ENCODE measurements at regions not wholly inside any gene's neighbourhood (a gene's known extent, or its start where the extent isn't known, plus 50 kb on each side); places are given as distances from the start of the nearest gene placed in this dataset.

DNA sequence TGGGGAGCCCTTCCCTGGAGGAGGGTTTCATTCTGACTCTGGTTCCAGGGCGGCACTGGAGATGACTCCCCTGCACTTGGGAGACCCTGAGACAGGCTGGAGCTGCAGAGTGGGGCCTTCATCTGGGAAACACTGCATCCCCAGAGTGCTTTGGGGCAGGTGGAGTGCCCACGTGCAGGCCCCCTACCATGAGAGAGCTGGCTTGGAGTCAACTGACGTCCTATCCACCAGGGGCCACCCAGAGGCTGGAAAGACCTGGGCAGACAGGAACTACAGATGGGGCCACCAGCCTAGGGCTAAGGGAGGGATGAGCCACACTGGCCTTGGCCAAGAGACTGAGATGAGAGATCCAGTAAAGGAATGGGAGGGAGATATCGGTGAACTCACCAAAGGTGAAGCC lies 153.8 kb downstream of the ASB1 start:
- POLR2A ChIA-PET = no interaction called here
- Mint-ChIP-seq H3K27ac (no peak overlapping the region), H3K9me3 (ENCODE audit: insufficient read depth) (peaks cover 3% of the 10 kb centered on the region), H3K27me3 (peaks cover 8% of the 10 kb centered on the region), H3K4me1 (no peaks in the 10 kb centered on the region), H3K4me3 (no peak overlapping the region)
- Histone ChIP-seq H3K4me3 (ENCODE audit: control extremely low read depth in 1 of 5, extremely low read depth in 1 of 5, insufficient read depth in 1 of 5, low read depth in 2 of 5, low read length in 4 of 5) (no peak overlapping the region), H3K4me2 (replicated peaks; ENCODE audit: low read depth, low read length, poor library complexity, severe bottlenecking) (no peak overlapping the region), H3K36me3 (replicated peaks in 1 of 2; ENCODE audit: control extremely low read depth in 1 of 2, control insufficient read depth in 1 of 2, extremely low read depth in 1 of 2, insufficient read depth in 2 of 2, low read length in 1 of 2) (no peaks in the 10 kb centered on the region), H3K79me2 (ENCODE audit: control insufficient read depth, insufficient read depth, low read length) (no peaks in the 10 kb centered on the region), H3K9me3 (ENCODE audit: control extremely low read depth in 1 of 3, control insufficient read depth in 2 of 3, insufficient read depth in 1 of 3, low read length in 2 of 3) (peaks cover 0 to 10% (median 0%) of the 10 kb centered on the region in 3 donors), H4K20me1 (ENCODE audit: control insufficient read depth, insufficient read depth, low read length, poor library complexity, severe bottlenecking) (no peaks in the 10 kb centered on the region), H3K9ac (ENCODE audit: low read length) (no peak overlapping the region), H2AFZ (ENCODE audit: insufficient read depth, low read depth, low read length, poor library complexity, severe bottlenecking) (no peak overlapping the region), H3K27me3 (replicated peaks in 1 of 4; ENCODE audit: control extremely low read depth in 1 of 4, control insufficient read depth in 3 of 4, insufficient read depth in 4 of 4, low read length in 3 of 4) (peaks cover 0 to 5% (median 0%) of the 10 kb centered on the region in 4 experiments), H3K27ac (ENCODE audit: low read length in 2 of 2) (no peak overlapping the region), H3K4me1 (ENCODE audit: control insufficient read depth in 2 of 2, insufficient read depth in 2 of 2, low read length in 2 of 2) (no peaks in the 10 kb centered on the region)
- DNase-seq (no peak), ATAC-seq (ENCODE audit: low read depth) (no peak)
- CTCF ChIA-PET = no interaction called here
- intact Hi-C loops (cut with micrococcal nuclease) = no loop called here
- 61% methylated on average over 3 of the region's 4 CpGs for WGBS (ENCODE audit: insufficient coverage)
- TF ChIP-seq, protein P1, sequence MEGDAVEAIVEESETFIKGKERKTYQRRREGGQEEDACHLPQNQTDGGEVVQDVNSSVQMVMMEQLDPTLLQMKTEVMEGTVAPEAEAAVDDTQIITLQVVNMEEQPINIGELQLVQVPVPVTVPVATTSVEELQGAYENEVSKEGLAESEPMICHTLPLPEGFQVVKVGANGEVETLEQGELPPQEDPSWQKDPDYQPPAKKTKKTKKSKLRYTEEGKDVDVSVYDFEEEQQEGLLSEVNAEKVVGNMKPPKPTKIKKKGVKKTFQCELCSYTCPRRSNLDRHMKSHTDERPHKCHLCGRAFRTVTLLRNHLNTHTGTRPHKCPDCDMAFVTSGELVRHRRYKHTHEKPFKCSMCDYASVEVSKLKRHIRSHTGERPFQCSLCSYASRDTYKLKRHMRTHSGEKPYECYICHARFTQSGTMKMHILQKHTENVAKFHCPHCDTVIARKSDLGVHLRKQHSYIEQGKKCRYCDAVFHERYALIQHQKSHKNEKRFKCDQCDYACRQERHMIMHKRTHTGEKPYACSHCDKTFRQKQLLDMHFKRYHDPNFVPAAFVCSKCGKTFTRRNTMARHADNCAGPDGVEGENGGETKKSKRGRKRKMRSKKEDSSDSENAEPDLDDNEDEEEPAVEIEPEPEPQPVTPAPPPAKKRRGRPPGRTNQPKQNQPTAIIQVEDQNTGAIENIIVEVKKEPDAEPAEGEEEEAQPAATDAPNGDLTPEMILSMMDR (IDR thresholded peaks at IDR 0.05) = no peak
- no peak for TF ChIP-seq EZH2 (IDR thresholded peaks at IDR 0.05; ENCODE audit: borderline replicate concordance, insufficient read depth, low read depth, low read length, poor library complexity, severe bottlenecking)

DNA sequence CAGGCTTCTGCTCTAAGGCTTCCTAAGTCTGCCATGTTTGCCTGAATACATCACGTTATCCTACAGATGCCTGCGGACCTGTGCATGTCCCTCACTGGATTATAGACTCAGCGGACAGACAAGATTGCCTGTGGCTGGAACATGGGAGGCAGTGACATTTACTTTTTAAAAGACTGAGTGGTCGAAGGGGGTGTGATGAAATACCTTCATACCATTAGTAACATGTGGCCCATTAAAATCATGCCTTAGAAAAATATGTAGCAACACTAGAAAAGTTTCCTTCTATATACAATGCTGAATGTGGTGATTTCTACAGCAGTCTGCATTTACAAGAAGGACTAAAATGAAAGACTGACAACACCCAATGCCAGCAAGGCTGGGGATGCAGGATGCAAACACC lies 154.4 kb downstream of the ASB1 start:
- H3K27ac ChIP-seq (ENCODE audit: low read length in 2 of 2) = no peak overlapping the region
- ATAC-seq (ENCODE audit: low read depth) (no peak), DNase-seq (no peak)
- Mint-ChIP-seq H3K27ac (no peak overlapping the region), H3K4me3 (no peak overlapping the region), H3K9me3 (ENCODE audit: insufficient read depth) (peaks cover 3% of the 10 kb centered on the region), H3K27me3 (peaks cover 8% of the 10 kb centered on the region), H3K4me1 (no peaks in the 10 kb centered on the region)
- no peaks in the 10 kb centered on the region for H3K36me3 ChIP-seq (replicated peaks in 1 of 2; ENCODE audit: control extremely low read depth in 1 of 2, control insufficient read depth in 1 of 2, extremely low read depth in 1 of 2, insufficient read depth in 2 of 2, low read length in 1 of 2)
- H3K9me3 ChIP-seq (ENCODE audit: control extremely low read depth in 1 of 3, control insufficient read depth in 2 of 3, insufficient read depth in 1 of 3, low read length in 2 of 3) = peaks cover 0 to 10% (median 0%) of the 10 kb centered on the region in 3 donors
- no peaks in the 10 kb centered on the region for H4K20me1 ChIP-seq (ENCODE audit: control insufficient read depth, insufficient read depth, low read length, poor library complexity, severe bottlenecking)
- H3K4me2 ChIP-seq (replicated peaks; ENCODE audit: low read depth, low read length, poor library complexity, severe bottlenecking) = no peak overlapping the region
- intact Hi-C loops (cut with micrococcal nuclease) = no loop called here
- POLR2A ChIA-PET = no interaction called here
- 100% methylated on average over 1 of the region's 4 CpGs for WGBS (ENCODE audit: insufficient coverage)
- CTCF ChIA-PET = no interaction called here
- H3K9ac ChIP-seq (ENCODE audit: low read length) = no peak overlapping the region
- H3K27me3 ChIP-seq (replicated peaks in 1 of 4; ENCODE audit: control extremely low read depth in 1 of 4, control insufficient read depth in 3 of 4, insufficient read depth in 4 of 4, low read length in 3 of 4) = peaks cover 0 to 5% (median 0%) of the 10 kb centered on the region in 4 experiments
- no peaks in the 10 kb centered on the region for H3K4me1 ChIP-seq (ENCODE audit: control insufficient read depth in 2 of 2, insufficient read depth in 2 of 2, low read length in 2 of 2)
- no peak for TF ChIP-seq EZH2 (IDR thresholded peaks at IDR 0.05; ENCODE audit: borderline replicate concordance, insufficient read depth, low read depth, low read length, poor library complexity, severe bottlenecking)
- TF ChIP-seq, protein P1 (IDR thresholded peaks at IDR 0.05) = no peak
- no peaks in the 10 kb centered on the region for H3K79me2 ChIP-seq (ENCODE audit: control insufficient read depth, insufficient read depth, low read length)
- H3K4me3 ChIP-seq (ENCODE audit: control extremely low read depth in 1 of 5, extremely low read depth in 1 of 5, insufficient read depth in 1 of 5, low read depth in 2 of 5, low read length in 4 of 5) = no peak overlapping the region
- no peak overlapping the region for H2AFZ ChIP-seq (ENCODE audit: insufficient read depth, low read depth, low read length, poor library complexity, severe bottlenecking)

Data from B cell (primary cell).